HS-27A (cell line): ENCODE measurements at regions not wholly inside any gene's neighbourhood (a gene's known extent, or its start where the extent isn't known, plus 50 kb on each side); places are given as distances from the start of the nearest gene placed in this dataset.

Experiments used
- DNase-seq: peaks from one replicate; pipeline ENCODE4 v3.0.0-alpha.2; 2012; ENCODE audit warnings: low read depth, missing footprints

GRCh38 chr12:13764748-13765147, 216.7 kb downstream of the GRIN2B start:
- DNase-seq = no peak

- DNase-seq = no peak
These were observed 232.0 kb downstream of the GRIN2B start for GRCh38 chr12:13749389-13749788.

GRCh38 chr12:13745111-13745860, 236.1 kb downstream of the GRIN2B start:
- DNase-seq = no peak

- DNase-seq = no peak
These were observed 236.8 kb downstream of the GRIN2B start for GRCh38 chr12:13744561-13744960.

DNA sequence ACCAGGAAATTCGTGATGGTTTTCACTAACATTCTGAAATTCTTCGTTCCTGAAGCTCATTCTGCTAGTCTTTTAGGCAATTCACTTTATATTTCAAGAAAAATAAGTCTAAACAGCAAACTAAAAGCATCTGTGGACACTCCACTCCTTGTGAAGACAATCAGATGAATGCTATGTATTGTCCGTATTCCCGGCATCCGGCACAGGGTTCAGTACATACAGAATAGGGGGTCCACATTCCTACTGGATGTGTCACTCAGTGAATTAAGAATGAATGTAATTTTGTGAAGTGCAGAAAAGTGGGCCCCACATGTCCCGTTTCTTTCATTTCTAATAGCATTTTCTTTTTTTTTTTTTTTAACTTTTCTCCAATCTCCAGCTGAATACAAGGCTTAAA, 241.3 kb downstream of the GRIN2B start:
- DNase-seq = no peak

GRCh38 chr12:13735734-13736133, 245.7 kb downstream of the GRIN2B start:
- no peak for DNase-seq

GRCh38 chr12:13734584-13735152, 246.7 kb downstream of the GRIN2B start:
- DNase-seq = no peak

- DNase-seq = no peak
These were observed 253.7 kb downstream of the GRIN2B start for GRCh38 chr12:13727707-13728195.

DNA sequence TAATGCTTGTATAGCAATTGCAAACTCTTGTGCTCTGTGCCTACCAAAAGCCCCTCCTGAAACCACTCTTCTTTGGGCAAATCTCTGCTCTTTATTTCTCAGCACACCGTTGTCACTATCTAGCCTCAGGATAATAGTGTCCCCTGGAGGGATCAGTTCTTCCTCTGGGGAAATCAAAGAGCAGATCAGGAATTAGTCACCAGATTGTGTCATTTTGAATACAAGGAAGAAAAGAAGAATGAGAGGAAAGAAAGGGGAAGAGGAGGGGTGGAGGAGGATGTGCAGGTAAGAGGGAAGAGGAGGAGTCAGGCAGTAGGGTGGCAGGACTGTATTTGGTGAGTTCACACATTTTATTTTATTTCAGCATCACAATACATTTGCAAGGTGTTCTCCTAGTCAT, 256.4 kb downstream of the GRIN2B start:
- no peak for DNase-seq

- no peak for DNase-seq
These were observed 257.3 kb downstream of the GRIN2B start for GRCh38 chr12:13724136-13724535.

DNA sequence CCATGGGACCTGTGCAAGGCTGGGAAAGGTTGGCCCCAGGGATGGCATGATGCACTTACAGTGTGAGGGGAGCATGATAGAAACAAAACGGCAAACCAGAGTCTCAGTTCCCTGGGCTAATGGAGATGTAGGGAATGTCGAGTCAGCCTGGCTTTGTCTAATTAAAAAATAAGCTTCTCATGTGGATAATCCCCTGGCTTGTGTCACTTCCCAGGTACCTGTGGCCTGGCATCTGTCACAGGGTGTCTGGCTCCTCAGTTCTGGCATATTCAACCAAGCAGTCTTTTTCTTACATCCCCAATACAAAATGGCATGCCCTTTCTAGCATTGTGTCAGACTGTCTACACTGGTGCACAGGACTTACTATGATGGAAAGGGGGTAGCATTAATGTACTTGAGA, 261.4 kb downstream of the GRIN2B start:
- no peak for DNase-seq

- DNase-seq = no peak
These were observed 263.1 kb downstream of the GRIN2B start for GRCh38 chr12:13718271-13718670.

DNA sequence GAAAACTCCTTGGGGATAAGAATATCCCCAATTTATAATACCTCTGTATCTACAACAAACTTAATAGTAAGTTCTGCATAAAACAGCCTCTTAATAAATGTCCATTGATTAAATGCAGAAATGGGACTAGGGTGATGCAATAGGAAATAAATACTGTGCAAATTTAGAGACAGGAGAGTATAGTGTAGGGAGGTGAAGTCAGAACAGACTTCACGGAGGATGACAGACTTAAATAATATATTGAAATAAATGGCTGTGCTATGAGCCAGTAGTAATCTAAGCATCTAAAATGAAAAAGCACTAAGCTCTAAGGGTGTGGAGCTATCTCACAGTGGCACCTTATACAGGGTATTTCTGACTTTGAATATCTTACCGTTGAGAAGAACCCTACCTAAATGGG, 265.3 kb downstream of the GRIN2B start:
- no peak for DNase-seq

- no peak for DNase-seq
These were observed 267.6 kb downstream of the GRIN2B start for GRCh38 chr12:13713556-13714410.

GRCh38 chr12:13707829-13708228, 273.6 kb downstream of the GRIN2B start:
- DNase-seq = no peak

DNA sequence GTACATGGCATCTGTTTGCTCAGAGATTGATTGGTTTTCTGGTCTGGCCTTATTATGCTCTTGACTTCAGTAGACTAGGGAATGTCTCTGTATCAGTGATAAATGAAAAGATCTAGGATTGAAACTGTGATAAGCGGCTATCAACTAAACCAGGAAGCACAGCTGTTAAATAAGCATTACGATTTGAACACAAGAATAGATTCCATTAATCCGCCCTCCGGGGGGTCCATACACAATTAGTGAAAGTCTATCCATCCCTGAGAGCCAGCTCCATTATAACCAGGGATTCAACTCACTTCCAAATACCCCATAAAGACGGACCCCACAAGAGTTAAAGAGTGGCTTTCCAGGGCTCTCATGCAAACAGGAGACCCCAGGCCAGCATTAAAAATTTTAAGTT, 279.0 kb downstream of the GRIN2B start:
- no peak for DNase-seq

- DNase-seq = no peak
These were observed 279.9 kb downstream of the GRIN2B start for GRCh38 chr12:13701502-13701901.

- DNase-seq = no peak
These were observed 283.4 kb downstream of the GRIN2B start for GRCh38 chr12:13697973-13698372.

DNA sequence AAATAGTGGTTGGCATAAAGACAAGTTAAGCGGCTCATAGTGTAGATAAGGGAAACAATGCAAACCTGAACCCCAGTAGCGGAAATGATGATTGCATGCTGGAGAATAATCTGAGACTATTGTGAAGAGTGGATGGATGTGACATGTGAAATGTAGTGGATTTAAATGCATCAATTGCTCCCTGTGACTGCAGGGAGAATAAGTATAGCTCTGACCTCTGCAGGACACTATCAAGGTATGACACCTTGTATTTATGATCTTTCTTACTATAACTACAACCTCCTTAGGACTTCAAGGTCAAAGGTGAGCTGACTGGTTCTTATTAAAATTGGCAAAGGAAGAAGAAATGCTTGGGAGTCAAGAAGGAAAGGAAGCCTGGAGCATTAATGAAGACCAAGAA, 285.6 kb downstream of the GRIN2B start:
- no peak for DNase-seq

GRCh38 chr12:13692332-13692731, 289.1 kb downstream of the GRIN2B start:
- DNase-seq = no peak

GRCh38 chr12:13691598-13691997, 289.8 kb downstream of the GRIN2B start:
- DNase-seq = no peak

DNA sequence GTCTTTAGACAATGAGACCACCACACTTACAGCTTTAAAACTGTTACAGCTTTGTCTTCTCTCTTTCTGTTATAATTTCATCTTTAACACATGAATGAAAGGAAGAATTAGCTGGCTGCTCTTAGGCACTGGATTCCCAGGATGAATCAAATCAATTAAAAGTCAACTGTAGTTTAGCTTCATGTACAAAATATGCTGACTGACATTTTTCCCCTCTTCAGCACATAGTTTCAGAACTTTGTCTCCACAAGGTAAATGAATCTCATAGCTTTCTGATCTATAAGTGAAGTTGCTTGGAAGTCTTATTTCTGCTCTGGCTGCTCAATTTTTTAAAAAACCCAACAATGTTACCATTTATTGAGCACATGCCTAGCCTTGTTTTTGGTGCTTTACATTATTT, 293.8 kb downstream of the GRIN2B start:
- DNase-seq = no peak

DNA sequence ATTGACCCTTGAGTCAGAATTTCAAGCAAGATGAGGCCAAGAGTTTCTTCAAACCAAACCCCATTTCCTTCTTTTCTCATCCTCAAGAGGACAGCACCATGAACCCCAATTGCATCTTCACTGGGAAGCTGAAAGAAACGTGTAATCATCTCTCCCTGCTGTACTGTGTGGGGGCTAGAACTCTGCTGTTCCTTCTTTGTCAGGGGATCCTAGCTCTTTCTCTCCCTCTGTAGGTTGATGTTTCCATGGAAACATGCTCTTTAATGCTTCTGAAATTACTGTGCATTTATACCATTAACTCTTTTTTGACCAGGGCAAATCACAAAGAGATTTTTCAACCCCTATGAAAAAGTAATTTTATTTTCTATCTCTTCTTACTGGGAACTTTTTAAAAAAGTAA, 295.1 kb downstream of the GRIN2B start:
- no peak for DNase-seq
